Thyroid gland (tissue), 4 donors: ENCODE measurements at regions not wholly inside any gene's neighbourhood (a gene's known extent, or its start where the extent isn't known, plus 50 kb on each side); places are given as distances from the start of the nearest gene placed in this dataset.

ENCODE experiments used
- CTCF ChIP-seq, 6 experiments: fragments of 200-600 bp in 3 of 6; fragments of 450-650 bp in 3 of 6; sonication (generic) in 3 of 6; IDR thresholded peaks; one replicate each; pipeline ENCODE4 v1.5.1; 2016 to 2019; ENCODE audit warnings: antibody characterized with exemption in 6 of 6, mild to moderate bottlenecking in 2 of 6, inconsistent platforms in 1 of 6, moderate library complexity in 1 of 6
- POLR2A ChIP-seq, 2 donors: fragments of 450-650 bp; IDR thresholded peaks; one replicate each; pipeline ENCODE4 v1.6.1; 2017; ENCODE audit warnings: antibody characterized with exemption in 2 of 2, mild to moderate bottlenecking in 2 of 2, moderate library complexity in 1 of 2

GRCh38 chr7:49636400-49636799, 137.0 kb upstream of the VWC2 start:
- no peak for TF ChIP-seq CTCF (IDR thresholded peaks at IDR 0.05)
- no peak for TF ChIP-seq POLR2A (IDR thresholded peaks at IDR 0.05)
